HG02973 (cell line): ENCODE measurements at regions not wholly inside any gene's neighbourhood (a gene's known extent, or its start where the extent isn't known, plus 50 kb on each side); places are given as distances from the start of the nearest gene placed in this dataset.

Experiments
- ATAC-seq: cut with Tn5 transposase; IDR thresholded peaks from one replicate; pipeline ENCODE4 v1.9.1; 2021; ENCODE audit warnings: moderate library complexity; ENCODE audit not compliant: unreplicated experiment

DNA sequence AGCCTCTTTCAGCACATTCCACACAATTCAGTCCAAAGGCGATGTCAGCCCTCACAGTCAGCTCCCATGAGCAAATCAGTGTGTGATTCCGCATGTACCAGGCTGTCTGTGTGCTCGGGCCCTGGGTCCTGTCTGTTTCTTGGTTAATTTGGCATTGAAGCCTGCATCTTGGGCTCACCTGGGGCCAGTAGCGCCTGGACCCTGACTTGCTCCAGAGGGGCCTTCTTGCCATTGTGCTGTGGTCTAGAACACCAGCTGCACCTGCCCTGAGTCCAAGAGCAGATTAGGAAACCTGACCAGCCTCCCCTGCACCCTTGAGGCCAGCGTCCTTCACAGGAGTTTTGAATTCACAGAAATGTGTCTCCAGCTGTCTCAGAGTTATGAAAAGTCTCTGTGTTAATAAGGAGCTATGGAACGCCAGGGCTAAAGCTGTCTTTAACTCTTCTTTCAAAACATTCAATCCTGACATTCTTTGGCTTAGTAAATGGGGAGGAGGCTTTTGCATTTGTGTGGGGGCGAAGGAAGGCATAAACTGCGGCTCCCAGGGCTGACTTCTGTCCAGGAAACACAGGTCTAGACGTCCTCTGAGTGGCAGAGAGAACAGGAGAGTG lies 102.2 kb downstream of the ARF6 start:
- ATAC-seq = no peak

DNA sequence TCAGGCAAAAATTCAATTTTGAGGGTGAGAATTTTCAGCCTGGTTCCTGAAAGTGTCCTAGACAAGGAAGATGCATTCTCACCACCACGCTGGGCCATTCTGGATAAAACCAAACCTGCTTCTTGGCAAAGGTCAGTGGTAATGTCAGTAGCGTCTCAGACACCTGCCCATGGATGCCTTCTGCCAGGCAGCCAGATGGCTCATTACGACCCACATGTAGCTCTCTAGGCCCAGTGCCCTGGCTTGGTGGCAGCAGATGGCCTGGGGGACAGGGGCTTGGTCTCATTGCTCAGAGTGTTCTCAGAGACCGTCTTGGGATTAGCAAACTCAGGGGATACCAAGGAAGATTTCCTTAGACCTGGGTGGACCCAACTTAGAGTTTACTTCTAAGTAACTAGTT lies 105.1 kb downstream of the ARF6 start:
- ATAC-seq = no peak

DNA sequence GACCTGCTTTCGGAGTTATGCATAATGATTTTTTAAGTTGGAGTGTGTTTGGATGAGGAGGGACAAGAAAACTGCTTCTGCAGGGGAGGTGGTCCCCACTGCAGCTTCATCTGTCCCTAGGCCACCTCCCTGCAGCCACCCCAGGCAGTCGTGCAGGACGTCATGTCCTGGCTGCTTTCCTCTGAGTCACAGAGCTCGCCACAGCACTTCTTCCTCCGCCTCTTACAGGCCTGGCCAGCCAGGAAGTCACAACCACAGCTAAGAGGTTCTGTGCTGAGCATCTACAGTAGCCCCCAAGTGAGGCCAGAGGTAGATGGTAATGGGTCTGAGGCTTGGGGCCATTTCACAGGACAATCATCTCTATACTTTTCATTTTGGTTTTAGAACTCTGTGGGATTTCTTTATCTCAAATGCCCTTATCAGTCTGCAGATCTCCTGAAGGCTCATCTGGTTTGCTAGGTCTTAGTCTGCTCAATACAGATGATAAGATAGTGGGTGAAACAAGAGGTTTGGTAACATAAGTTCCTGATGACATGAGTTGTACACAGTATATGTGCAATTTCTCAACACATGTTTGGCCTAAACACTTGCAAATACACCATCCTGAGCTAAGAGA lies 106.4 kb downstream of the ARF6 start:
- ATAC-seq = peak; percentile 38

DNA sequence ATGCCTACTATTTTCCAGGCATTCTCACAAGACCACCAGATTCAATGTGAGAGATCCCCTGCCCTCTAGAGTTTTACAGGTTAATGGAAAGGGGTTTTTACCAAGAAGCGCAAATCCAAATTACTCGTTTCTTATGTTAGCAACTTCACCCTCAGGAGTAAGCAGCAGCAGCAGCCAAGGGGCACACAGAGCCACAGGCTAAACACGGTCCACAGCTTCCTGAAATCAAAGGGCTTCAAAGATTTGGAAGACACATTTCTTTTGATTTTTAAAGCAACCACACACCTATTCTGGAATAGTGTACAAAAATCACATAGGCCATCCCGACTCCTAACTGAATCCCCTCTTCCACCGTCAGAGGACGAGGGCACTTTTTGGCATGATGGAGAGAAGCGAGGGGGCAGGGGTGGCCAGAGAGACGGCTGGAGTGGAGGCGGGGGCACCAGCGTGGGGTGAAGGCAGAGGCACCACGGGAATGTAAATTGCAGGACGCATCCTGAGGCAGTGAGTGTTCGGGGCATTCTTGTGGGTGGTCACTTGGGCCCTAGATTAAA lies 107.0 kb downstream of the ARF6 start:
- ATAC-seq = no peak

DNA sequence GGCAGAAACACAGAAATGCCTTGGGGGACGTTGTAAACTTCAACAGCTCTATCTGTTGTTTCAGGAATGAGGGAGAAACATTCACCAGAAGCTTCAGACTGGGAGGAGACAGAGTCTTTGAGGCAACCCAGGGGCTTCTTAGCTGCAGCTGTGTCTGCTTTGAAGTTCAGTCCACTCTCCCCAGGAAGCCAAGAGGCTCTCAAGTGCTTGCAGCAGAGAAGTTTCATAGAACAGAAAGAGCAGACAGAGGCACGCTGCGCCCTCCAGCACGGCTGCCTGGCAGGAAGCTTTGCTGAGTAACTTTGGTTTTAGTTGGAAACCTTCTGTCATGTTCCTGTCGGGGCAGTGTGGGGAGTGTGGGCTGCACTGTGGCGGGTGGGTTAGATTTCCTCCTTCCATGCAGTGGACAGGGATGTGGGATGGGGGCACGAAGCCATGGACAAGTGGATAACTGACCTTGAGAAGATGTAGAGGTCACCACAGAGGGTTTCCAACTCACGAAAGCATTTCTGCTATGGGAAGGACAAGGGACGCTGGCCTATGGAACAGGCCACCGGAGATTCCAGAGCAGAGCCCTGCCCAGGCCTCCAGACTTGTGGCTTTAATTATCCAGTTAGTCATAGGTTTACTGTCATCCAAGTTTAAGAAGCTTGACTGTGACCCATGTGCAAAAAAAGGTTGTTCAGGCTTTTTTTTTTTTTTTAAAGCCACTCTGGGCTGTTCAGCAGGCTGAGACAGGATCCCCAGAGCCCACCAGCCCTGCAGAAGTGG lies 107.7 kb downstream of the ARF6 start:
- ATAC-seq = no peak

DNA sequence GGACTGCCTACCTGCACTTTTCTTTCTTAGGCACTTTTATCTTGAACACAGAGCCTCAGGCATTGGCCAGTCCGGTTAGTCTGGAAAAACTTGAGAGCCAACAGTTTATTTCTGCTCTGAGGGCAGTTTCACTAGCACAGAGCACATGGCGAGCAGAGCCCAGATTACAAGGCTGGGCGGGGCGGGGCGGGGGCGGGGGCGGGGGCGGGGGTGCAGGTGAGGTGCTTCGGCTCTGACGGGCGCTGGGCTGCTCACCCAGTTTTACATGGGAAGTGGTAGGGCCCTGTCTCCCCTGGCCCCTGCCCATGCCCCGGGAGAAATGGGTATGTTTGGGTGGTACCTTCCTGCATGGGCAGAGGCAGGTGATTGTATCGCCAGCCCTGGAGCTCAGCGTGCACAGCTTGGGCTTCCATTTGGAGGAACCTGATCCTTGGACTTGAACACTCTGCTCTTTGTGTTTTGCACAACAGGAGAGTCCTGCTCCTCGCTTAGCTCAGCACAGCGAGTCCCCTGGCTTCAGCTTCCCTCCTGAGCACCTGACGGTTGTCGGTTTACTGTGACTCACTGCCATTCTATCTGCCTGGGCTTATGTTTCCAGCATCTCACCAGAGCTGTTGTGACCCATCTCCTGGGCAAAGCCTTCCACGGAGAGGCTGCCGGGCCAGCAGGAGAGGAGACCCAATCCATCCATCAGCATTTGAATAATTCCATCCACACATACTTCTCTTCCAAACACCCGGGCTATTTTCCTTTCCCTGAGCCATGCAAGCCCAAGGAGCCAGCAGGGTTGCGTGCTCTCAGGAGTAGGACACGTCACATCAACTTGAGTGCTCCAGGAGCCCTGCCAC lies 108.5 kb downstream of the ARF6 start:
- ATAC-seq = no peak

DNA sequence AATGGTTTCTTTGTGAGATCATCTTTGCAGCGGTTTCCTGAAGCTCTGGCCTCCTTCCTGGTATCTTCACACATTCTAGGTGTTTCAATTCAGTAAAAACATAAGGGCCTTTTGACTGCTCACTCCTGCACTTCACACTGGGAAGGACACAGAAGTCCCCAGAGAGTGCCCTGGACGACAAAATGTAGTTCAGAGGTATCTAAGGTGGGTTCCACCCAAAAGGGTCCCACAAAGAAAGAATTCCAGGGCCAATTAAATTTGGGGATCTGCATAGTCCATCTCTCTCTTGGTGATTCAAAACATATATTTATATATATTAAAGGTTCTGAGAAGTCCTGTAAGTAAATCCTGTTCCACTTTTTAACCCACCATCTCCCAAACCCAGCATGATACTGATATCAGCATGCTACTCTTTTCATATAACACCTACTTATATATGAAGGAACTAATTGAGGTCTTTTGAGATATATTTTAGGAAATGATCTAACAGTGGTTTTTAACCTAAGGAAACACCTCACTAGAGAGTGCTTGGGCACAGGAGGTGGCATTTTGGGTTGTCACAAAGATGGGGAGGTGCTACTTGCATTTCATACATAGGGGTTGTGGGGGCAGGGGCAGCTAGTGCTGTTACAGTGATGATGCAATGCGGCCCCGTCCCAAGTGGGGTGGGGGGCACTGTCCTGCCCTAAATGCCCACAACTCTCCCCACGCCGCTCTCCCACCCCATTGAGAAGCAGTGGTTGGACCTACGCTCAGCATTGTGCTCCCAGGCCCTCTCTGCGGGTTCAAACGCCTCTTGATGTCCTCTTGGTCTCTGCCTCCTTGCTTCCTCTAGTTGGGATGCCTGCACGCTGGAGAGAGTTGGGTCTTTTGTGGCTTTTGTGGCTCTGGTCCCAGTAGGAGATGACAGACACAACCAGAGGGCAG lies 109.4 kb downstream of the ARF6 start:
- peak; percentile 35 for ATAC-seq

DNA sequence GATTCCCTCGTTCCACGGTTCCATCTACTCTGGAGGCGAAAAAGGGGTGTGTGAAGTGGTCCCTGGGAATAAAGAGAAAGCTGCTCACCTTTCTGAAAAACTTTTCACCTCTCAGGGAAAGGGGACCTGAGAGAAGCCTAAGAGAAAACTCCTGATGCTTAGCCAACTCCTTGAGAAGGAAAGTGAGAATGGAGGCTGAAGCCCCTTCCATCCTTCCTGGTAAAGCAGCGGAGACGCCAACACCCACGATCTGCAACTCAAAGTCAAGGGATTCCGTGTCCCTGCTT lies 110.0 kb downstream of the ARF6 start:
- no peak for ATAC-seq

DNA sequence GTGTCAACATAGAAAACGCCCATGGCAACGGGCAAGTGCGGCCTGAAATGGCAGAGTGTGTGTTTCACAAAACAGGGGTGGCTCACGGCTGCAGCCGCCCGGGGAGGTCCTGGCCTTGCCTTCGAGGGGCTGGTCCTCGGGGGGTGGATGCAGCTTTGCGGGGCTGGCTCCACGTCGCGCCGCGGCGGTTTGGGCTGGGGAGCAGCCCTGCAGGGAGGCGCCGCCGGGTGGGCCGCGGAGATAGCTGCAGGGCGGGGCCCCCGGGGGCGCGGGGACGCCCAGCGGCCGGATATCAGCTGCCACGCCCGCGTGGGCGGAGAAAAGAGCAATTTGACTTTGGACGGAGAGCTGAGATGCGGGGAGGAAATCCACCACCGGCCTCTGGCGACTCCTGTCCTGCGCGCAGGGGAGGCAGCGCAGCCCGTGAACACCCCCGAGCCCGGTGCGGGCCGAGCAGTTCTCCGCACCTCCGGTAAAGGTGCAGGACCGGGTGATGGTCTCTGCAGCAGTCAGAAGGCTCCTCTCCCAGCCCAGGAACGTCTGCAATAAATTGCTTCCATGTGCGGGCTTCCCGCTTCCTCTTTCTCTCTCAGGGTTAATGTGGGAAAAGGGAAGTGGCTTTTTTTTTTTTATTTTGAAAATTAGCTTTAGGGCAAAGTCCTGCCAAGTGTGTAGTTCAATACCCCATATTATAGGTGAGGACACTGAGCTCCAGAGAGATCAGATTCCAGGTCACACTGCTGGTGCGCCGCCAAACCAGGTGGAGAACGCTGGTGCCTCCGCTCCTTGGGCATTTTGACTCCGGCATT lies 110.5 kb downstream of the ARF6 start:
- ATAC-seq = peak; percentile 38

DNA sequence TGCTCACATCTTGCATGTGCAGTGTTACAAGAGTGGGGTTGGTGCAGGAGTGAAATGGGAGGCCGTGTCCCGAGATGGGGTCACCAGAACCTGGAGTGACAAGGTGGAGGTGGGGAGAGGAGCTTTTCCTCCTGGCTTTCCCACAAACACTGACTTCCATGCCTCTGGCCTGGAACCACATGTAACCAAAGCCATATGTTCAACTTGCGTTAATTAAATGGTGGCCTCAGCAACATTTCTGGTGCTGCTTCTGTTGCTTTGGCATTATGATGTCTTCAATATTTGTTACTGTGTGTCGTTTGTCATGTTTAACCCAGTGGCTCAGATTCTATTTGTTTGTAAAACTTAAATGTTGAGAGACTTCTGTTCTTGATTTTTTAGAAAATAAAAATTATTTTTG lies 110.2 kb downstream of the VCPKMT start:
- ATAC-seq = no peak

DNA sequence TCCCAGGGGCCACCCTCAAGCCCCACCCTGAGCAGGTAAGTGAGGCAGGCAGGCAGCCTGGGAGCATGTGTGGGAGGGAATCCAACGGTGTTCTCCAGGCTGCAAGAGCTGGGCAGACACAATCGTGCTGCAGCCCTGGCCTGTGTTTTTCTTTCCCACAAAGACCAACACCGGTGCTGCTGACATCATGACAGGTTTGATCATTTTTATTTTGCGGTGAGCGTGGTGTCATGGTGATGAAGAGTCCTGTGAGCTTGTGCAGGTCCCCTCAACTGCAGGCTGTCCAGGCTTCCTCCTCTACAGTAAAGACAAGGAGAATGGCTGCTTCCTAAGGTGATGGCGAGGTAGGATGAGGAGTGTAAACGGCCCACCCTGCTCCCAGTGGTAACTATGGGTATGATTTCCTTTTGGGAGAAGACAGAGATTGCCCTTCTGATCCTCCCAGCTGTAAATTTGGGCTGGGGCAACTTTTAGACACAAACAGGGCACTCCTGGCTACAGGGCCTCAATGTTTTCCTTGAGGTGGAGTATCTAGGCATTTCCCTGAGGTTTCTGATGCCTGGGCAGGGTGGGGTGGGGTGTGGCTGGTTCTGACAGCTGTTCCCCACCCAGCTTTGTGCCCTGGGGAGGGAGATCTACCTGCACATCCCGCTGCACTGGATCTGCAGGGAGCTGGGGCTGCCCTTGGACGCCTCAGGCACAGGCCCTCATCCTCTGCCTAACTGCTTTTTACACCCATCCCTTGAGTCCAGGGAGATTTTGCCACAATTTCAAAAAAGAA lies 109.1 kb downstream of the VCPKMT start:
- no peak for ATAC-seq

DNA sequence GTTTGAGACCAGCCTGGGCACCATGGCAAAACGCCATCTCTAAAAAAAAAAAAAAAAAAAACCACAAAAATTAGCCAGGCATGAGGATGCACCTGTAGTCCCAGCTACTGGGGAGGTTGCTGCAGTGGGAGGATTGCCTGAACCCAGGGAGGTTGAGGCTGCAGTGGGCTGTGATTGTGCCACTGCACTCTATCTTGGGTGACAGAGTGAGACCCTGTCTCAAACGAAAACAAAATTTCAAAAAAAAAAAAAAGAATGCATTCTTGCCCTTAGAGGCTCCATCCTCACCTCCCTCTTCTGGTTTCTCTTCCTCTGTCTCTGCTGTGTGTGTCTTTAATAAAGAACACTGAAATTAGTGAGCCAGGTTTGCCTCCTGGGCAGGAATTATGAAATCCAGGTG lies 107.8 kb downstream of the VCPKMT start:
- ATAC-seq = no peak

DNA sequence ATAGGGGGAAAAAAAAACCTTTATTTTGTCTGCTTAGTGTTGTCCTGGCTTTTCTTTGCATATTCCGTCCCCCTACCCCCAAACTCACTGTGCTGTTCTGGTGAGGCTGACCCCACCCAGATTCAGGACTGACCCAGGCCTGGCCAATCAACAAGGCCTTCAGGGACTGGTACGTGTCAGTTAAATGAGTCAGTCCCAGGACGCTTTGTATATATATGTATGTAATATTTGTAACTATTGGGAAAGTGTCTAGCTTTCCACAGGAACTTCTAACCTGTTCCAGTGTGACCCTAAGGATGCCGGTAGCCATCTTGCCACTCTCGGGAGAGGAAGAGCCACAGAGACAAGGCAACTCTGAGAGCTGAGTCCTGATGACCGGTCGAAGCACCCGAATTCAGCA lies 107.4 kb downstream of the VCPKMT start:
- ATAC-seq = no peak

DNA sequence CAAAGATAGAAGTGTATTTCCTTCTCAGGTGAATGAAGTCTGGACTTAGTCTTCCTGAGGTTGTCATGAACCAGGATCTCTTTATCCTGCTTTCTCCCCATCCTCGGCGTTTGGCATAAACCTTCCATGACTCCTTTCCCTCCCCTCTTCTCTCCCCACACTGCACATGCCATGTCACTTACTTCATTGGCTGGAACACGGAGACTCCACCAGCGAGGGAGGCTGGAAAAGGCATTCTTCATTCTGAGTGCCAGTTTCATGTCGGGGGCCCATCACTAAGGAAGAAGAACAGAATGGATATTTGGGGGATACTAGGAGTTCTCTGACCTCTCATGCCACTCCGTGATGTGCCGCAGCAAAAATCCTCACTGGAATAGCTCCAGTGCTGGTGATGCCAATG lies 105.6 kb downstream of the VCPKMT start:
- no peak for ATAC-seq

DNA sequence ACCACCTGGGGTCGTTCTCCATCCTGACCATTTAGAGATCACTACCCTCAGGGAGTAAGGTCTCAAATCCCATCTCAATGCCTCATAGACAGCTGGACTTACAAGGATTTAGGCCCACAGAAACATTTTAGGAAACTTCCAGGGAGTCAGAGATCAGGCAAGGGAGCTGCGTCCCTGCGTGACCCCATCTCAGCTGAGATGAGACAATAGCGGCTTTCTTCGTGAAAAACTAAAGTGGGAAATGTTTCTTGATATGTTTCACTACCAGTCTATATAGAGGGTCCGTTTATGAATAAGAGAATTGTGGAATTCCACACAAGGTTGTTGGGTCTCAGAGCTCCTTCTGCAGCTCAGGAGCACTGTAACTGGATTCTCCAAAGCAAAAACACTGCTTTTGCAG lies 105.1 kb downstream of the VCPKMT start:
- ATAC-seq = no peak

DNA sequence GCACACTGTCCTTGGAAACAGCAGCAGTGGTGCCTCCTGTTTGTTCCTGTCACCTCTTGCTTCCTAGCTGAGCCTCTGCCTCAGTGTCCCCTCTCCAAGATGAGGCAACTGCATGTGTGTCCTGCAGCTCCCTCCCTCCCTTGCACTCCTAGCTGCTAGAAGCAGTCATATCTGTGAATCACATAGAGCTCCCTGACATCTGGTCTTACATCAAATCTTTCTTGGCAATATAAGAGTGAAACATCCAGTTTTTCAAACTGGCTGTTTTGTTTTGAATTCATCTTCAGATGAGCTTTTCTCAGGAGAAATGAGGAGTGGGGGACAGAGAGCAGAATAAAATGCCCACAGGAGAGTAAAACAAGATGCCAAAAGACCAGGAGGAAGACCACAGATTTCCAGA lies 103.7 kb downstream of the VCPKMT start:
- ATAC-seq = no peak

DNA sequence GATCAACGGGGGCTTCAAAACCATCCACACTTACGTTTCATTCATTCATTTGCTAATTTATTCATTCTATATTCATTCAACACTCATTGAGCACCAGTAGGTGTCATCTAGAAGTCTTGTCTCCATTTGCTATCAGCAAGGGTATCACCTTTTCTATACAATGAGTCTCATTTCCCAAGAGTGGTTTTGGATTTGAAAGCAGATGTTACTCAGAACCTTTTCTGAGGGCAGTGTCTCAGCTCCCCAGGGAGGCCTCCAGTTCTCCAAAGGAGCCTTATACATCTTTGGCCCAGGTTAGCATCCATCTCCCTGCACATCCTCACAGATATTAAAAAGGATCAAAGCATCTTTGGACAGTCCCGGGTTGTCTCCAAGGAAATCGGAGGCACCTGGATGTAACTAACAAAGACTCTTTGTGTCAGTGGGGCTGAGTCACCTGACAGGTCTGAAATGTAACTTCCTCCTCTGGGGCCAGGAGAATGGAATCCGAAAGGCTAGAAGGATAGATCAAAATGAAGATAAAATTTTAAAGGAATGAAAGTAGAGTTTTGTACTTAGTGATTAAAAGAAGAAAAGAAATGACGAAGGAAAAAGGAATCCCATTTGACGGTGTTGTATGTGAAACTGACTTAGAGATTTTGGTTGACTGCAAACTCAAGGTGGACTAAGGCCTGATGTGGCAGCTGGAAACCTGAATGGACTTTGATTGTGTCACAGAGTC lies 103.0 kb downstream of the VCPKMT start:
- no peak for ATAC-seq

DNA sequence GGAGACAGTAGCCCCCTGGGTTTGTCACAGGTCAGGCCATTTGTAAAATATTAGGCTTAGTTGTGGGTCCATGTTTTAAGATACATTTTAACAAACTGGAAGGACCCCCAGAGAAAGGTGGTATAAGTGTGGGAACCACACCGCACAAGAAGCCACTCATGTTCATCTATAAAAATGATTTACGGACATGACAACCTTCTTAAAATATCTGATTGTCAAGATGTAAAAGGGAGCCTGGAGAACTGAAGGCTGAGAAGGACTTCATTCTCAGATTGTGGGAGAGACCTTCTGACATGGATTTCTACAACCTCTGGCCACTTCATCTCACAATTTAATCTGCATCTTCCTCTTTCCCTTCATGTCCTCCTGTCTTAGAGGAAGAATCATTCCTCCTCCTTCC lies 102.4 kb downstream of the VCPKMT start:
- no peak for ATAC-seq
